ENCODE measurements at regions not wholly inside any gene's neighbourhood (a gene's known extent, or its start where the extent isn't known, plus 50 kb on each side); places are given as distances from the start of the nearest gene placed in this dataset.

GRCh38 chr4:24172406-24172805 is 282.6 kb upstream of the PPARGC1A start:
- TF ChIP-seq, protein P1, sequence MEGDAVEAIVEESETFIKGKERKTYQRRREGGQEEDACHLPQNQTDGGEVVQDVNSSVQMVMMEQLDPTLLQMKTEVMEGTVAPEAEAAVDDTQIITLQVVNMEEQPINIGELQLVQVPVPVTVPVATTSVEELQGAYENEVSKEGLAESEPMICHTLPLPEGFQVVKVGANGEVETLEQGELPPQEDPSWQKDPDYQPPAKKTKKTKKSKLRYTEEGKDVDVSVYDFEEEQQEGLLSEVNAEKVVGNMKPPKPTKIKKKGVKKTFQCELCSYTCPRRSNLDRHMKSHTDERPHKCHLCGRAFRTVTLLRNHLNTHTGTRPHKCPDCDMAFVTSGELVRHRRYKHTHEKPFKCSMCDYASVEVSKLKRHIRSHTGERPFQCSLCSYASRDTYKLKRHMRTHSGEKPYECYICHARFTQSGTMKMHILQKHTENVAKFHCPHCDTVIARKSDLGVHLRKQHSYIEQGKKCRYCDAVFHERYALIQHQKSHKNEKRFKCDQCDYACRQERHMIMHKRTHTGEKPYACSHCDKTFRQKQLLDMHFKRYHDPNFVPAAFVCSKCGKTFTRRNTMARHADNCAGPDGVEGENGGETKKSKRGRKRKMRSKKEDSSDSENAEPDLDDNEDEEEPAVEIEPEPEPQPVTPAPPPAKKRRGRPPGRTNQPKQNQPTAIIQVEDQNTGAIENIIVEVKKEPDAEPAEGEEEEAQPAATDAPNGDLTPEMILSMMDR (IDR thresholded peaks at IDR 0.05; ENCODE audit: low read length), result no peak
- no peak for TF ChIP-seq EZH2 (IDR thresholded peaks at IDR 0.05; ENCODE audit: borderline replicate concordance, low read length)

Data from OCI-LY1 (cell line).